SIG-M5 (cell line): ENCODE measurements at regions not wholly inside any gene's neighbourhood (a gene's known extent, or its start where the extent isn't known, plus 50 kb on each side); places are given as distances from the start of the nearest gene placed in this dataset.

Experiments
- DNase-seq: peaks from one replicate; lab custom pipeline; 2025; lab: John Stamatoyannopoulos, UW

DNA sequence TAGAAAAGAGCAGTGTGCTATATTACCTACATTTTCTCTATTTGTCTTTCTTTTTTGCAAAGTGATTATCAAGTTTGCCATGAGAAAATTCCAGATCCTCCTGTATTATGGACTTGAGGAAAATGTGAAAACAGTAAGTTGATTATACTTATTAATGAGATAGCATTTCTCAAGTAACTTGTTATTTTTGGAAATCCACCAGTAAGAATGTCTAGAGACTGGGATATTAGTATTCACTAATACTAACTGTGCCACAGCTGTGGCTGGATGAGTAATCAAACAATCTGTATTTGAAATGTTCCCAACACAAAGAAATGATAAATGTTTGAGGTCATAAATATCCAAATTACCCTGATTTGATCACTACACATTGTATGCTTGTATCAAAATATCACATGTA lies 147.0 kb upstream of the CTSO start:
- DNase-seq, result no peak

DNA sequence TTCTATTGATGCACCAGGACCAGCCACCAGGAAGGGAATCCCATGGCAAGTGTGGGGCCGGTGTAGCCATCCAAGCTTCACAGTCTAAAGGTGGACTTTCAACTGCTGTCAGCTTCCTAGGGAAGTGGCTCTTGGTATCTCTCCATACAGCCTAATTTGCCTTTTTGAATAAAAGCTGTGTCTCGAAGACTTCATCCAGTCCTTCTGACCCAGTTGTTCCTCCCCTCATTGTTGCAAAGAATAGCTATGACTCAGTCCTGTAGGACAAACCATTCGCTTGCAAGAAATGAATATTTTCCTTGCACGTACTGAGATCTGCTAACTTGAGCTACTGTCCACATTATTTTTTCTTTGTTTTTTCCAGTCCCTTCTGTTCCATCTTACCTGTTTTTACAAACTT lies 145.1 kb upstream of the CTSO start:
- no peak for DNase-seq

DNA sequence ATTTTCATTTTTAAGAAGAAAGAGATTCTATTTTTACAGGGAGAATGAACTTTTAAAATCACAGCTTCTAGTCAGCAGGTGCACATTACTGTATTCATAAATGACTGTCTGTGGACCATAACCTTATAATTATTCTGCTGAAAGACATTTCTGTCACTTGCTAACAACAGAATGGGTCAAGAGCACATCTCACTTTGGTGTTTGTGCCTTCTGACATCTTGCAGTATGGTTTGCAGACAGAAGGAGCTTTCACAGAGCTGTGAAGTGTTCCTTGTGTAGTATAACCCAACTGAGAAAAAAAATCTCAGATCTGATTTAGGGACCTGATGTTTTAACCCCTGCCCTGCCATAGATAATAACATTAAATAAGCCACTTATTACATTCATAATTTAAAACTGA lies 131.4 kb upstream of the CTSO start:
- no peak for DNase-seq

DNA sequence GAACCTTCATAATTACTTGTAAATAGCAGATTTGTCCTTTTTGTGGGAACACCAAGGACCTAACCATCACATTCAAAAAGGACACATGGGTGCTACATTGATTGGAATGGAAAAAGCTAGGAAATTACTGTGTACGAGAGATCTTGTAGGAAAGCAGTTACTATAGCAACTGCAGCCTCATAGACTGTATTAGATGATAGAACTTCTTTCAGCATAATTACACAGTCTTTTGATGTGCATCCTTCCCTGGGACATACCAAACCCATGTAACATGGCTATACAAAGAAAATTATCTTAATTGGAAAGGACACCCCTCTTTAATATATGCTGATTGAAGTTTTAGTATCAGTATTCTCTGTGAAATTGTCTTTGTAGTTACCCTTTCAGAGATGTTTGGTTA lies 130.7 kb upstream of the CTSO start:
- DNase-seq, result no peak

DNA sequence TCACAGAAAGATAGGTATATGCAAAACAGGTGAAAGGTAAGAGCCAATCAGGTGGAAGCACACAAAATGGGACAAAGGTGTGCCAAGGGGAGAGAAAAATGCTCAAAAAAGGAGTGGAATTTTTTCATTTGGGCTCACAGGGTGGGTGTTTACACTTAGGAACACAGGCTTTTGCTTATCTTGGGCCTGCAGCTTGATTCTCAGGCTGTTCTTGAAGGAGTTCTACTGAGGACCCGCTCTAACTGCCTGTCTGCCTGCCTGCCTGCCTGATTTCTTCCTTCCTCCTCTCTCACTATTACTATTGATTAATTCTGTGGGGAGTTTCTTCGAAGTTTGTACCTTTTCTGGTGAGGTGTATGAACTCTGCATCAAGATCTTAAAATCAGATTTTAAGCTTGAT lies 120.3 kb upstream of the CTSO start:
- DNase-seq, result no peak

DNA sequence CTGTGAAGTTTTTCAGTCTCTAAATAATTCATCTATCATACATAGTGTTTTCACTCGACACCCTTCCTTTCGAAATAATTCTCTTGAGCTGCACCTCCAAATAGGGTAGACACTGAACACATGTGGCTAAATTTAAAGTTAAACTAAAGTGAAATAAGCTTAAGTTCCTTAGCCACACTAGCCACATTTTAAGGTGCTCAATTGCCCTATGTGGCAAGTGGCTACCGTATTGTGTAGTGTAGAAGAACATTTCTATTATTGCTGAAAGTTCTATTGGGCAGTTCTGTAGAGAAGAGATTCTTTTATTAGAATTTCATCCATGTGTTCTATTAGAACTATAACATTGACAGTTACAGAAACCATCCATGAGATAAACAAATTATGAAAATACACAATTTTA lies 107.0 kb upstream of the CTSO start:
- DNase-seq, result no peak

DNA sequence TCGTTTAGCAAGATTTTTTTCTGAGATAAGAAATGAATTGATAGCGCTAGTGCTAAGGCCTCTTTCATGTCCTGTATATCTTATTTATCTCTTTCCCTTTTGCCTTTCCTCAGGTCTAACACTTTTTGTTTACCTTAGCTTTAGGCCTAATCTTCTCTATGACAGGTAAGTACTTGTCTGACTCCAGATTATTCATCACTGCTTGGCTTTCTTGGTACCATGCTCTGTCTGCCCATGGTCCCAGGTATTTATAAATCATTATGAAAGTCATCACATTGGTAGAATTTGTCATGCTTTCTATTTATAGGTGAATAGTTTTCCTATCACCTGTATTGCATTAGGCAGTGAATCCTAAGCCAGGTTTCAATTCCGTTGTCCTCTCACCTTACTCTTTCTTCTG lies 99.5 kb upstream of the CTSO start:
- DNase-seq, result no peak

DNA sequence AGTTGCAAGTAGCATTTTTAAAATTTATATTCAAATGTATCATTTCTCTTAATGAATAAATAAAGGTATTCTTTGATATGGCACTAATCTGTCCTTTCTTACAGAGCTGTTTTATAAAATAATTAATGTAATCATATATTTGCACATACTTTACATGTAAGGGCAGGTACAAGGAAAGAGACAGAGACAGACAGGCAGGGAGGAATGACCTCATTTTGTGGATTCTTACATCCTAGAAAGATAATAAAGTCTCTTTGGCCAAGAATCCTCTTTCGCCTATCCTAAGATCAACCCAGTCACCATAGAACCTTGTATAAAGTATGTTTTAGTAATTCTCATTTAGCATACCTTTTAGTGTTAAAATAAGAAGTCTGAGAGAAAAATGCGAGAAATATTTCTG lies 98.5 kb upstream of the CTSO start:
- no peak for DNase-seq

DNA sequence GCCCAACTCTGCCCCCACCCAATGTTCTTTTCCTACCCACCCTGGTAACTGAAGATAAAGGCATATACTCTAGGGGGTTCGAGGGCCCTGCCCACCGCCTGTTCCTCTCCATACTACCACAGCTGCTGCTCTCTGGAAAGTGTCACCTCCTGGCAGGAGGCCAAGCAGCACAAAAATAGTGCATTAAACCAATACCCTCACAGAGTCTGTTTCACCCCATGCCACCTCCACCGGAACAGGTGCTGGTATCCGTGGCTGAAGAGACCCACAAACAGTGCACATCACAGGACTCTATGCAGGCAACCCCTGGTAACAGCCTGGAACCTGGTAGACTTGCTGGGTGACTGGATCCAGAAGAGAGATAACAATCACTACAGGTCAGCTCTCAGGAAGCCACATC lies 85.1 kb upstream of the CTSO start:
- DNase-seq, result no peak

DNA sequence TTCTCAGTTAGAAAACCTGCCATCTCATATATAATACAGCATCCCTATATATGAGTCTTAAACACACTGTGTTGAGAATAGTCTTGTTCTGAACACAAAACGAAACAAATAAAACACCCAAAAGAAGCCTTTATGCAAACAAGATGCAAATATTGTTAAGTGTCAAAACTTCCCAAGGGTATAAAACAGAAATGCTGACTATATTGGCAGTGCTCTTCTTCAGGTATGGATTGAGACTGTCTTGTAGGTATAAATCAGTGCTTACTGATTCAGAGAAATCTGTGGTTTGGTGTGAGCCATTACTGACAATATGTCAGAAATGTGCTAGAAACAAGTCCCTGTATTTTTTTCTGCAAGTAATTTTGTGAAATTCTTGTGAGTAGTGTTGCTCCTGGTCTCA lies 82.8 kb upstream of the CTSO start:
- DNase-seq, result no peak

DNA sequence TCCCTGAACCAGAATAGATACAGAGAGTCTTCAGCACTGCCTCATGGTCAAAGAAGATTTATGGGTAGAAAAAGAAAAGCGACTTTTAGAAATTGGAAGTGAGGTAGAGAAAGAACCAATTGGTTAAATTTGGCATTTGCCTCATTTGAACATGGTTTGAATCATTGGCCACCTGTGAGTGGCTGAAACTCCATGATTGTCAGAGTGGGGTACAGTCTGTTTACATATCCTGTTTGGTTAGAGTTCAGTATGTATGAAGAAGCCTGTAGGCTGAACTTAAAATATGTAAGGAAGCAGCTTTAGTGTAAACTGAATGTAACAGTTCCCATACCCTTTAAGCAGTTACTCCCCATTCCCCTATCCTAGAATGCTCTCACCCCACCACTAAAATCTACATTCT lies 76.0 kb upstream of the CTSO start:
- no peak for DNase-seq

DNA sequence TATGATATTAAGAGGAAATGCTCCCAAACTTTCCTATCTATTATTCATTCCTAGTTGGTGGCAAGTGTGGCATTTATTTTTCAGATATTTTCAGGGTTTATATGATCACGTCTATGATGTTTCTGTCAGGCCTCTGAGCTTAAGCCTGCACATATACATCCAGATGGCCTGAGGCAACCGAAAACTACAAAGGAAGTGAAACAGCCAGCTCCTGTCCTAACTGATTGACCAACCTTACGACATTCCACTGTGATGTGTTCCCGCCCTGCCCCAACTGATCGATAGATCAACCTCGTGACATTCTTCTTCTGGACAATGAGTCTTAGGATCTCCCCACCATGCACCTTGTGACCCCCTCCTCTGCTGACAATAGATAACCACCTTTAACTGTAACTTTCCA lies 67.6 kb upstream of the CTSO start:
- no peak for DNase-seq

DNA sequence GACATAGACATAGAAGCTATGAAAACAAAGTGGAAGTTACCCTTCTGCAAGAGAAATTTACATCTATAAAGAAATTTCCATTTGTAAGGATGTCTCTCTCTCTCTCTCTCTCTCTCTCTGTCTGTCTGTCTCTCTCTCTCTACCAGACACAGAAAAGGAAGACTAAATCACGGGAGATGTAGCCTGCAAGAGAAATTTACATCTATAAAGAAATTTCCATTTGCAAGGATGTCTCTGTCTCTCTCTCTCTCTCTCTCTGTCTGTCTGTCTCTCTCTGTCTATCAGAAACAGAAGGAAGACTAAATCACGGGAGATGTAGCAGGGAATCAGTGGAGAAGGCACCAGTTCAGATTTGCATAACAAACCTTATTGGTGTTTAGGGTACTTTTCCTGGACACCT lies 65.6 kb upstream of the CTSO start:
- no peak for DNase-seq

DNA sequence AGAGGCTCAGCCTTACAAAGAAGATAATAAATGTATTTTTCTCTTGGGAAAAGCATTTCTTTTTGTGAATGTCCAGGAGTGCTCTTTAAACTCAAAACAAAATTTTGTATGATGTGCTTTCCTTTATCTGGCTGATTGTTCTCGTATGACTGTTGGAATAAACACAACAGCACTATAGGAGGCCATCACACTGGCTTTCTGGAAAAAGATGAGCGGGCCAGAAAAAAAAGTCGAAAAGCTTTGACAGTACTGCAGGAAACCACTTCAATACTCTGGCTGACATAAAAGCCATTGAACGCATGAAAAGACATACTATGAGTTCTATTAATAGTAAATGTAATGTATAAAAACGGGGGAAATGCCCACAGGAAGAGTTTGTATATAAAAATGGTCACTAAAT lies 64.7 kb upstream of the CTSO start:
- no peak for DNase-seq

DNA sequence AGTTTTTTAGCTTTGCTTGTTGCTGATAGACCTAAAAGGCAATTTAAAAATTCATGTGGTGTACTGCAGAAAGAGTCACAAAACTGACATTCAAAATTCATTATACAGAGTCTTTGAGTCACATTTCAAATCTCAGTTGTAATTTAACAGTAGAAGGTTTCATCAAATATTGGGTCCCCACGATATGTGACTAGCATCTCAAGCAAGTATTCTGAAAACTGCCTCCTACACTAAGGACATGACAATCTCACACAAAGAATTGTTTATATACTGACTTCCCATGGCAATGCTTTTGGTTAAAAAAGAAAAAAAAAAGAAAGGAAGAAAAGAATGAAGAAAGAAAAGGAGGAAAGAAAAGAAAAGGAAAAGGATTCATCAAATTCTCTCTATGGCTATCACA lies 62.1 kb upstream of the CTSO start:
- DNase-seq, result no peak

DNA sequence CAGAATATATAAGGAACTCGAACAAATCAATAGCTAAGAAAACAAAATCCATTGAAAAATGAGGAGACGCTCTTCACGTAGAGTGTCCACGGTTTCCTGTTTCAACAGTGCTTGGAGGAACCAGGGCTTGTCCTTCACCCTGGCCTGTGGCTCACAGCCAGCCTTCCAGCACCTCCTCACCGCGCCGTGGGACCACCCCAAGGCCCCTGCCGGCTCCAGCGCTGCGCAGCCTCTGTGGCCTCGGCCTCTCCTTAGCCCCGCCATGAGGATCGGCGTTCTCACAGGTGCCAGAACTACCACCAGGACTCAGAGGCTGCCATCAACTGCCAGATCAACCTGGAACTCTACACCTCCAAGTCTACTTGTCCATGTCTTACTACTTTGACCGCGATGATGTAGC lies 52.5 kb upstream of the CTSO start:
- no peak for DNase-seq
